CD4-positive, alpha-beta T cell (primary cell): ENCODE measurements at regions not wholly inside any gene's neighbourhood (a gene's known extent, or its start where the extent isn't known, plus 50 kb on each side); places are given as distances from the start of the nearest gene placed in this dataset.

Experiments
- ATAC-seq: fragments of 200-7000 bp; cut with Tn5 transposase; one replicate; pipeline ENCODE4 v1.10.0; 2022; ENCODE audit warnings: mild to moderate bottlenecking; ENCODE audit not compliant: poor library complexity
- CTCF ChIA-PET: fragments of 350-600 bp; sonication (Branson Sonifier 250); formaldehyde crosslinking; loops from one replicate; lab custom pipeline; 2021; ENCODE audit warnings: antibody characterized with exemption, inconsistent platforms; lab: Charles Lee
- POLR2A ChIA-PET: fragments of 350-600 bp; sonication (Branson Sonifier 250); formaldehyde crosslinking; loops from one replicate; lab custom pipeline; 2021; ENCODE audit warnings: antibody characterized with exemption, inconsistent platforms; lab: Charles Lee
- DNase-seq, 14 experiments: peaks; one replicate each; pipeline ENCODE4 v3.0.0-alpha.2; 2013 to 2020; ENCODE audit warnings: mixed read lengths in 2 of 14
- H3K27ac ChIP-seq, 2 donors: one replicate each; pipeline versions ENCODE4 v1.5.1 to v1.7.0; 2013; ENCODE audit warnings: low read length in 2 of 2, low read depth in 1 of 2, mild to moderate bottlenecking in 1 of 2
- H3K27me3 ChIP-seq, 2 experiments: 1 replicate in 1 of 2; 2 replicates in 1 of 2; pipeline versions ENCODE4 v1.6.1 to v1.7.0; 2013; ENCODE audit warnings: low read length in 2 of 2, control low read depth in 1 of 2, mild to moderate bottlenecking in 1 of 2, moderate library complexity in 1 of 2; ENCODE audit not compliant: insufficient read depth in 2 of 2, control insufficient read depth in 1 of 2
- H3K36me3 ChIP-seq: one replicate; pipeline ENCODE4 v1.6.1; 2013; ENCODE audit warnings: low read length, control low read depth; ENCODE audit not compliant: insufficient read depth
- H3K4me1 ChIP-seq: one replicate; pipeline ENCODE4 v1.6.1; 2013; ENCODE audit warnings: low read length, control low read depth; ENCODE audit not compliant: insufficient read depth
- H3K4me3 ChIP-seq: one replicate; pipeline ENCODE4 v1.5.1; 2013; ENCODE audit warnings: mild to moderate bottlenecking, low read length, moderate library complexity
- H3K9me3 ChIP-seq, 2 experiments: 1 replicate in 1 of 2; 2 replicates in 1 of 2; pipeline versions ENCODE4 v1.6.1 to v1.7.0; 2013; ENCODE audit warnings: low read length in 2 of 2, mild to moderate bottlenecking in 2 of 2, control low read depth in 1 of 2, moderate library complexity in 1 of 2; ENCODE audit not compliant: control insufficient read depth in 1 of 2, insufficient read depth in 1 of 2
- H3K27ac Mint-ChIP-seq: one replicate; pipeline ENCODE4 v1.8.0; 2020; ENCODE audit warnings: mixed read lengths
- H3K27me3 Mint-ChIP-seq: one replicate; pipeline ENCODE4 v1.8.0; 2021; ENCODE audit warnings: mixed read lengths
- H3K36me3 Mint-ChIP-seq: one replicate; pipeline ENCODE4 v1.8.0; 2021; ENCODE audit warnings: low read depth, mixed read lengths
- H3K4me1 Mint-ChIP-seq: one replicate; pipeline ENCODE4 v1.8.0; 2021; ENCODE audit warnings: low read depth, mixed read lengths
- H3K4me3 Mint-ChIP-seq: one replicate; pipeline ENCODE4 v1.8.0; 2020; ENCODE audit warnings: mild to moderate bottlenecking, mixed read lengths
- H3K9me3 Mint-ChIP-seq: one replicate; pipeline ENCODE4 v1.8.0; 2020; ENCODE audit warnings: mixed read lengths
- CTCF ChIP-seq: fragments of 200-600 bp; IDR thresholded peaks from one replicate; pipeline ENCODE4 v1.8.0; 2022; ENCODE audit warnings: antibody characterized with exemption, mild to moderate bottlenecking
- intact Hi-C, 2 experiments: fragments of 100-400 bp; cut with DNase I in 1 of 2; cut with micrococcal nuclease in 1 of 2; formaldehyde crosslinking; loops; one replicate each; pipeline versions ENCODE4 v1.15.1 to v1.9.0; 2023 to 2025; cut with DNase I, micrococcal nuclease

GRCh38 chr5:92329759-92330158, 946.6 kb upstream of the ARRDC3 start:
- no peak for ATAC-seq

DNA sequence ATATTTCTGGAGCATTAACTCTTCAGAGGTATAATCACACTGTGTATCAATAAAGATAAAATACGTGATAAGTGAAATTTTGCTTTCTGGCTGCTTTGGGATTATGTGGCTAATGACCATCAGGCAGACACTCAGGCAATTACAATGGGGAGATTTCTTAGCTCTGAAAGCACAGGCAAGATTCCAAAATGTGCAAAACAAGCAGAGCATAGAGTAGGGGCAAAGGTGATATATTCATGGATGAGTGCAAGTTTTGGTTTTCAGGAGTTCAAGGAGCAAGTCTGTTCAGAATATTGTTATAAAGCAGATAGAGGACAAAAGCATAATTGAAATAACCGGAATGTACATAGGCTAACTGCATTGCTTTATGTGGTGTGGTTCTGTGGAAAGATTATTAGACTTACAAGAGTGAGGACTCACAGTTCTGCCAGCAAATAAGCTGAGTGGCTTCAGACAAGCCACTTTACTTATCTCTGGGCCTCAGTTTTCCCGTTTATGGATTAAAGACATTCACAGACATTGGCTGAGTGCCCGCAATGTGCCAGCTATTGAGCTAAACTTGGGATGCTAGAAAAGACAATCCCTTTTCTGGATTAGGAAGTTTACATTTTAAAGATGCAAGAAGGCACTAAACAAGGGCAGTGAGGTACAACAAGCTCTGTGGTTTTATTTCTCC, 945.6 kb upstream of the ARRDC3 start:
- Histone ChIP-seq H3K4me3 (no peak overlapping the region), H3K9me3 (no peaks in the 10 kb centered on the region), H3K36me3 (no peaks in the 10 kb centered on the region), H3K27ac (no peak overlapping the region), H3K27me3 (no peaks in the 10 kb centered on the region), H3K4me1 (no peaks in the 10 kb centered on the region)
- CTCF ChIA-PET: no interaction called here
- TF ChIP-seq CTCF: no peak
- Mint-ChIP-seq H3K27me3 (no peaks in the 10 kb centered on the region), H3K27ac (no peak overlapping the region), H3K36me3 (no peaks in the 10 kb centered on the region), H3K4me1 (no peaks in the 10 kb centered on the region), H3K4me3 (no peak overlapping the region), H3K9me3 (no peaks in the 10 kb centered on the region)
- ATAC-seq (no peak), DNase-seq (no peak)
- intact Hi-C loops: no loop called here
- POLR2A ChIA-PET: no interaction called here

More at GRCh38 chr5:92329759-92330158, 946.6 kb upstream of the ARRDC3 start:
- Histone ChIP-seq H3K4me1 (no peaks in the 10 kb centered on the region), H3K9me3 (no peaks in the 10 kb centered on the region), H3K27ac (no peak overlapping the region), H3K4me3 (no peak overlapping the region), H3K36me3 (no peaks in the 10 kb centered on the region), H3K27me3 (no peaks in the 10 kb centered on the region)
- Mint-ChIP-seq H3K27ac (no peak overlapping the region), H3K27me3 (no peaks in the 10 kb centered on the region), H3K4me3 (no peak overlapping the region), H3K36me3 (no peaks in the 10 kb centered on the region), H3K4me1 (no peaks in the 10 kb centered on the region), H3K9me3 (no peaks in the 10 kb centered on the region)
- no peak for DNase-seq
- TF ChIP-seq CTCF: no peak
- ChIA-PET CTCF (no interaction called here), POLR2A (no interaction called here)
- intact Hi-C loops: no loop called here

DNA sequence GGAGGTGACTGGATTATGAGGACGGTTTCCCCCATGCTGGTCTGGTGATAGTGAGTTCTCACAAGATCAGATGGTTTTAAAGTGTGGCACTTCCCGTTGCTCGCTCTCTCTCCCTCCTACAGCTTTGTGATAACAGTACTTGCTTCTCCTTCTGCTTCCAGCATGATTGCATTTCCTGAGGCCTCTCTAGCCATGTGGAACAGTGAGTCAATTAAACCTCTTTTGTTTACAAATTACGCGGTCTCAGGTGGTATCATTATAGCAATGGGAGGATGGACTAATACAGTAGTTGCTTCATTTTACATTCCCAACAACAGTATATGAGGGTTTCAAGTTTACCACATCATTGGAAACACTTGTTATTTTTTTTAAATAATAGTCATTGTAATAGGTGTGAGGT, 937.3 kb upstream of the ARRDC3 start:
- Mint-ChIP-seq H3K27me3 (no peaks in the 10 kb centered on the region), H3K4me3 (no peak overlapping the region), H3K27ac (no peak overlapping the region), H3K36me3 (no peaks in the 10 kb centered on the region), H3K4me1 (no peaks in the 10 kb centered on the region), H3K9me3 (no peaks in the 10 kb centered on the region)
- ChIA-PET POLR2A (no interaction called here), CTCF (no interaction called here)
- Histone ChIP-seq H3K4me3 (no peak overlapping the region), H3K27me3 (no peaks in the 10 kb centered on the region), H3K4me1 (no peaks in the 10 kb centered on the region), H3K9me3 (no peaks in the 10 kb centered on the region), H3K36me3 (no peaks in the 10 kb centered on the region), H3K27ac (no peak overlapping the region)
- ATAC-seq: no peak
- intact Hi-C loops: no loop called here
- DNase-seq: no peak
- TF ChIP-seq CTCF: no peak
